Spleen (tissue), 11 donors: ENCODE measurements at regions not wholly inside any gene's neighbourhood (a gene's known extent, or its start where the extent isn't known, plus 50 kb on each side); places are given as distances from the start of the nearest gene placed in this dataset.

Experiments
- DNase-seq: peaks from one replicate; pipeline ENCODE4 v3.0.0-alpha.2; 2020
- H3K27ac ChIP-seq, 8 donors: fragments of 200-600 bp; sonication (generic) in 7 of 8; 1 replicate in 4 of 8; 2 replicates in 4 of 8; pipeline versions ENCODE4 v1.5.0 to v1.8.0; 2016 to 2021; ENCODE audit warnings: inconsistent platforms in 4 of 8, mild to moderate bottlenecking in 4 of 8, moderate library complexity in 1 of 8
- H3K27me3 ChIP-seq, 7 donors: fragments of 200-600 bp; sonication (generic) in 6 of 7; replicated peaks in 1 of 7; 1 replicate in 4 of 7; 2 replicates in 3 of 7; pipeline versions ENCODE4 v1.5.0 to v1.8.0; 2016 to 2021; ENCODE audit warnings: inconsistent platforms in 3 of 7, mild to moderate bottlenecking in 1 of 7
- H3K36me3 ChIP-seq, 6 donors: fragments of 200-600 bp; sonication (generic) in 5 of 6; 1 replicate in 4 of 6; 2 replicates in 2 of 6; pipeline versions ENCODE4 v1.5.0 to v1.8.0; 2016 to 2021; ENCODE audit warnings: inconsistent platforms in 2 of 6
- H3K4me1 ChIP-seq, 6 donors: fragments of 200-600 bp; sonication (generic) in 5 of 6; 1 replicate in 3 of 6; 2 replicates in 3 of 6; pipeline versions ENCODE4 v1.5.0 to v1.8.0; 2016 to 2021; ENCODE audit warnings: inconsistent platforms in 3 of 6
- H3K4me3 ChIP-seq, 8 donors: fragments of 200-600 bp; sonication (generic) in 7 of 8; 1 replicate in 4 of 8; 2 replicates in 4 of 8; pipeline versions ENCODE4 v1.5.0 to v1.8.0; 2016 to 2021; ENCODE audit warnings: inconsistent platforms in 4 of 8, mild to moderate bottlenecking in 4 of 8, moderate library complexity in 2 of 8
- H3K9me3 ChIP-seq, 8 donors: fragments of 200-600 bp; sonication (generic) in 7 of 8; 1 replicate in 4 of 8; 2 replicates in 4 of 8; pipeline versions ENCODE4 v1.5.0 to v1.8.0; 2016 to 2021; ENCODE audit warnings: inconsistent platforms in 4 of 8
- POLR2A ChIP-seq, 3 donors: fragments of 450-650 bp; IDR thresholded peaks; one replicate each; pipeline ENCODE4 v1.5.1; 2017; ENCODE audit warnings: antibody characterized with exemption in 3 of 3, mild to moderate bottlenecking in 1 of 3
- POLR2AphosphoS5 ChIP-seq, 3 donors: sonication (generic); formaldehyde crosslinking; IDR thresholded peaks; one replicate each; pipeline ENCODE4 v1.5.1; 2017; ENCODE audit warnings: antibody characterized with exemption in 3 of 3
- WGBS, 5 donors: extraction: QIAGEN DNeasy Blood & Tissue Kit in 3 of 5; methylation state at CpG; one replicate each; pipeline versions ENCODE4 v1.1.5 to v1.1.7; 2013 to 2018; 5-methylcytosine and 5-hydroxymethylcytosine counted together
- intact Hi-C: fragments of 100-400 bp; cut with DNase I; formaldehyde crosslinking; loops from one replicate; pipeline ENCODE4 v1.15.0; 2023; ENCODE audit warnings: low total_unique reads
- TF ChIP-seq, protein P1 (sequence below), 11 experiments: fragments of 200-600 bp in 7 of 11; fragments of 450-650 bp in 4 of 11; sonication (generic) in 4 of 11; IDR thresholded peaks in 8 of 11; conservative IDR thresholded peaks in 3 of 11; 1 replicate in 7 of 11; 2 replicates in 4 of 11; pipeline versions ENCODE4 v1.4.0 to v1.8.0; 2016 to 2021; ENCODE audit warnings: antibody characterized with exemption in 11 of 11, inconsistent platforms in 4 of 11, mild to moderate bottlenecking in 1 of 11
- donor health status: healthy with polysubstance abuse.
- donor health status: DM: no; HTN: no; CAD: no; lungs with moderate emphysema.
- donor health status: DM: no; HTN: no; CAD: no.
- donor health status: Bipolar disorder and iron deficiency.
- donor health status: healthy.
- donor health status: DM: no; HTN: no; CAD: no.
- donor health status: DM: yes; HTN: yes; CAD: no.

- WGBS, 5 donors, result 85 to 94% (median 91%) methylated on average over 6 of the region's 6 CpGs
- Histone ChIP-seq H3K4me1 (no peaks in the 10 kb centered on the region), H3K27ac (no peak overlapping the region), H3K27me3 (peaks cover 0 to 3% (median 0%) of the 10 kb centered on the region in 7 donors), H3K9me3 (no peaks in the 10 kb centered on the region), H3K4me3 (no peak overlapping the region), H3K36me3 (no peaks in the 10 kb centered on the region)
- TF ChIP-seq POLR2A (IDR thresholded peaks at IDR 0.05) (no peak), POLR2AphosphoS5 (IDR thresholded peaks at IDR 0.05) (no peak)
- TF ChIP-seq, protein P1, sequence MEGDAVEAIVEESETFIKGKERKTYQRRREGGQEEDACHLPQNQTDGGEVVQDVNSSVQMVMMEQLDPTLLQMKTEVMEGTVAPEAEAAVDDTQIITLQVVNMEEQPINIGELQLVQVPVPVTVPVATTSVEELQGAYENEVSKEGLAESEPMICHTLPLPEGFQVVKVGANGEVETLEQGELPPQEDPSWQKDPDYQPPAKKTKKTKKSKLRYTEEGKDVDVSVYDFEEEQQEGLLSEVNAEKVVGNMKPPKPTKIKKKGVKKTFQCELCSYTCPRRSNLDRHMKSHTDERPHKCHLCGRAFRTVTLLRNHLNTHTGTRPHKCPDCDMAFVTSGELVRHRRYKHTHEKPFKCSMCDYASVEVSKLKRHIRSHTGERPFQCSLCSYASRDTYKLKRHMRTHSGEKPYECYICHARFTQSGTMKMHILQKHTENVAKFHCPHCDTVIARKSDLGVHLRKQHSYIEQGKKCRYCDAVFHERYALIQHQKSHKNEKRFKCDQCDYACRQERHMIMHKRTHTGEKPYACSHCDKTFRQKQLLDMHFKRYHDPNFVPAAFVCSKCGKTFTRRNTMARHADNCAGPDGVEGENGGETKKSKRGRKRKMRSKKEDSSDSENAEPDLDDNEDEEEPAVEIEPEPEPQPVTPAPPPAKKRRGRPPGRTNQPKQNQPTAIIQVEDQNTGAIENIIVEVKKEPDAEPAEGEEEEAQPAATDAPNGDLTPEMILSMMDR (IDR thresholded peaks at IDR 0.05 in 8 of 11, conservative IDR thresholded peaks at IDR 0.05 in 3 of 11), result no peak
- no peak for DNase-seq
- intact Hi-C loops, result no loop called here
Observed at GRCh38 chr4:111923786-111924185, 221.5 kb upstream of the FAM241A start.

- TF ChIP-seq POLR2A (IDR thresholded peaks at IDR 0.05) (no peak), POLR2AphosphoS5 (IDR thresholded peaks at IDR 0.05) (no peak)
- TF ChIP-seq, protein P1 (IDR thresholded peaks at IDR 0.05 in 8 of 11, conservative IDR thresholded peaks at IDR 0.05 in 3 of 11), result no peak
Observed at GRCh38 chr4:111924696-111925095, 220.6 kb upstream of the FAM241A start.

GRCh38 chr4:111930659-111931058 is 214.6 kb upstream of the FAM241A start:
- Histone ChIP-seq H3K36me3 (no peaks in the 10 kb centered on the region), H3K27me3 (no peaks in the 10 kb centered on the region), H3K4me3 (no peak overlapping the region), H3K9me3 (no peaks in the 10 kb centered on the region), H3K27ac (no peak overlapping the region), H3K4me1 (no peaks in the 10 kb centered on the region)
- no peak for DNase-seq
- intact Hi-C loops, result no loop called here
- TF ChIP-seq POLR2A (IDR thresholded peaks at IDR 0.05) (no peak), POLR2AphosphoS5 (IDR thresholded peaks at IDR 0.05) (no peak)
- TF ChIP-seq, protein P1 (IDR thresholded peaks at IDR 0.05 in 8 of 11, conservative IDR thresholded peaks at IDR 0.05 in 3 of 11), result no peak
- 9 to 22% (median 12%) methylated on average over 2 of the region's 2 CpGs for WGBS, 5 donors

More at GRCh38 chr4:111924696-111925095, 220.6 kb upstream of the FAM241A start:
- peaks cover 0 to 3% (median 0%) of the 10 kb centered on the region in 7 donors for H3K27me3 ChIP-seq
- no peaks in the 10 kb centered on the region for H3K36me3 ChIP-seq
- WGBS, 5 donors, result 78 to 95% (median 85%) methylated on average over 1 of the region's 1 CpG
- no peaks in the 10 kb centered on the region for H3K9me3 ChIP-seq
- no peaks in the 10 kb centered on the region for H3K4me1 ChIP-seq
- DNase-seq, result no peak
- no peak overlapping the region for H3K27ac ChIP-seq
- intact Hi-C loops, result no loop called here
- H3K4me3 ChIP-seq, result no peak overlapping the region

- intact Hi-C loops, result no loop called here
- DNase-seq, result no peak
- TF ChIP-seq, protein P1 (IDR thresholded peaks at IDR 0.05 in 8 of 11, conservative IDR thresholded peaks at IDR 0.05 in 3 of 11), result no peak
- TF ChIP-seq POLR2AphosphoS5 (IDR thresholded peaks at IDR 0.05) (no peak), POLR2A (IDR thresholded peaks at IDR 0.05) (no peak)
- WGBS, 5 donors, result 18 to 72% (median 43%) methylated on average over 2 of the region's 2 CpGs
- H3K9me3 ChIP-seq, result no peaks in the 10 kb centered on the region
- H3K4me1 ChIP-seq, result no peaks in the 10 kb centered on the region
- no peak overlapping the region for H3K27ac ChIP-seq
- no peak overlapping the region for H3K4me3 ChIP-seq
- no peaks in the 10 kb centered on the region for H3K27me3 ChIP-seq
- no peaks in the 10 kb centered on the region for H3K36me3 ChIP-seq
Observed at GRCh38 chr4:111933703-111934102, 211.6 kb upstream of the FAM241A start.
